ENCODE measurements at regions not wholly inside any gene's neighbourhood (a gene's known extent, or its start where the extent isn't known, plus 50 kb on each side); places are given as distances from the start of the nearest gene placed in this dataset.

DNA sequence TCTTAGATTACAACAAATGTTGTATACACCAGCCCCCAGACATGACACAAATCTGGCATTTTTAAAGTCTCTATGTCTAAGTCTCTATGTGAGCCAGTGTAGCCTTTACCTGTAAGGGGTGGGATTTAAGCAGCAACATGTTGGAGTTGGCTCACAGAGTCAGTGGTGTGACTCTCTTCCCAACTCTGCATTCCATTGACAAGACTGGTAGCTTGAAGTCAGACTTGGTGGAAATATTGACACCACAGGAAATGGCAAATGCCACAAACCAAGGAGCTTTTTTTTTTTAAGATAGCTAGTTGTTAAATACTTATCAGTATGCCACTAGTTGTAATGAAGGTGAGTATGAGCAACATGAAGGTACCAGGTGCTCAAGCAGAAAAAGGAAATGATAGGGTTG lies 103.1 kb upstream of the SMLR1 start:
- FAIRE-seq (no peak), DNase-seq (ENCODE audit: extremely low read depth in 1 of 4, low spot score in 3 of 4) (no peak), ATAC-seq (no peak)
- no TSS peak for BruUV-seq (replicated peaks)
- CTCF ChIA-PET (ENCODE audit: low intra/inter-chr PET ratio), result no interaction called here
- Histone ChIP-seq H3K4me2 (ENCODE audit: insufficient read depth, low read length) (no peak overlapping the region), H3K27me3 (ENCODE audit: control insufficient read depth in 2 of 2, insufficient read depth in 2 of 2, low read length in 2 of 2) (no peaks in the 10 kb centered on the region), H3K36me3 (ENCODE audit: control insufficient read depth, insufficient read depth, low read length) (no peaks in the 10 kb centered on the region), H3K9me1 (ENCODE audit: control insufficient read depth, insufficient read depth, low read length) (no peaks in the 10 kb centered on the region), H3K79me2 (ENCODE audit: control insufficient read depth, insufficient read depth, low read length) (no peaks in the 10 kb centered on the region), H3K4me3 (no peak overlapping the region), H3K4me1 (replicated peaks in 1 of 2; ENCODE audit: control insufficient read depth in 2 of 2, insufficient read depth in 2 of 2, low read length in 2 of 2) (no peaks in the 10 kb centered on the region), H3K27ac (ENCODE audit: extremely low read depth, low read depth, low read length) (no peak overlapping the region), H4K20me1 (replicated peaks; ENCODE audit: control insufficient read depth, insufficient read depth, low read length) (no peaks in the 10 kb centered on the region), H2AFZ (ENCODE audit: low read depth, low read length) (no peak overlapping the region), H3K9me3 (replicated peaks; ENCODE audit: control insufficient read depth, insufficient read depth, low read depth, low read length) (no peaks in the 10 kb centered on the region), H3K9ac (ENCODE audit: insufficient read depth in 1 of 2, low read depth in 2 of 2, low read length in 2 of 2) (no peak overlapping the region)
- TF ChIP-seq, protein P1, sequence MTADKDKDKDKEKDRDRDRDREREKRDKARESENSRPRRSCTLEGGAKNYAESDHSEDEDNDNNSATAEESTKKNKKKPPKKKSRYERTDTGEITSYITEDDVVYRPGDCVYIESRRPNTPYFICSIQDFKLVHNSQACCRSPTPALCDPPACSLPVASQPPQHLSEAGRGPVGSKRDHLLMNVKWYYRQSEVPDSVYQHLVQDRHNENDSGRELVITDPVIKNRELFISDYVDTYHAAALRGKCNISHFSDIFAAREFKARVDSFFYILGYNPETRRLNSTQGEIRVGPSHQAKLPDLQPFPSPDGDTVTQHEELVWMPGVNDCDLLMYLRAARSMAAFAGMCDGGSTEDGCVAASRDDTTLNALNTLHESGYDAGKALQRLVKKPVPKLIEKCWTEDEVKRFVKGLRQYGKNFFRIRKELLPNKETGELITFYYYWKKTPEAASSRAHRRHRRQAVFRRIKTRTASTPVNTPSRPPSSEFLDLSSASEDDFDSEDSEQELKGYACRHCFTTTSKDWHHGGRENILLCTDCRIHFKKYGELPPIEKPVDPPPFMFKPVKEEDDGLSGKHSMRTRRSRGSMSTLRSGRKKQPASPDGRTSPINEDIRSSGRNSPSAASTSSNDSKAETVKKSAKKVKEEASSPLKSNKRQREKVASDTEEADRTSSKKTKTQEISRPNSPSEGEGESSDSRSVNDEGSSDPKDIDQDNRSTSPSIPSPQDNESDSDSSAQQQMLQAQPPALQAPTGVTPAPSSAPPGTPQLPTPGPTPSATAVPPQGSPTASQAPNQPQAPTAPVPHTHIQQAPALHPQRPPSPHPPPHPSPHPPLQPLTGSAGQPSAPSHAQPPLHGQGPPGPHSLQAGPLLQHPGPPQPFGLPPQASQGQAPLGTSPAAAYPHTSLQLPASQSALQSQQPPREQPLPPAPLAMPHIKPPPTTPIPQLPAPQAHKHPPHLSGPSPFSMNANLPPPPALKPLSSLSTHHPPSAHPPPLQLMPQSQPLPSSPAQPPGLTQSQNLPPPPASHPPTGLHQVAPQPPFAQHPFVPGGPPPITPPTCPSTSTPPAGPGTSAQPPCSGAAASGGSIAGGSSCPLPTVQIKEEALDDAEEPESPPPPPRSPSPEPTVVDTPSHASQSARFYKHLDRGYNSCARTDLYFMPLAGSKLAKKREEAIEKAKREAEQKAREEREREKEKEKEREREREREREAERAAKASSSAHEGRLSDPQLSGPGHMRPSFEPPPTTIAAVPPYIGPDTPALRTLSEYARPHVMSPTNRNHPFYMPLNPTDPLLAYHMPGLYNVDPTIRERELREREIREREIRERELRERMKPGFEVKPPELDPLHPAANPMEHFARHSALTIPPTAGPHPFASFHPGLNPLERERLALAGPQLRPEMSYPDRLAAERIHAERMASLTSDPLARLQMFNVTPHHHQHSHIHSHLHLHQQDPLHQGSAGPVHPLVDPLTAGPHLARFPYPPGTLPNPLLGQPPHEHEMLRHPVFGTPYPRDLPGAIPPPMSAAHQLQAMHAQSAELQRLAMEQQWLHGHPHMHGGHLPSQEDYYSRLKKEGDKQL (CRISPR knock-in tag; IDR thresholded peaks at IDR 0.05; ENCODE audit: borderline replicate concordance), result no peak
- TF ChIP-seq ZNF77 (CRISPR knock-in tag; IDR thresholded peaks at IDR 0.05) (no peak), TSC22D4 (tag; IDR thresholded peaks at IDR 0.05) (no peak), NFYB (IDR thresholded peaks at IDR 0.05; ENCODE audit: extremely low read depth, insufficient read length) (no peak), SMARCC2 (IDR thresholded peaks at IDR 0.05; ENCODE audit: low read depth) (no peak), DDX20 (tag; IDR thresholded peaks at IDR 0.05; ENCODE audit: low read depth) (no peak), MED1 (CRISPR knock-in tag; IDR thresholded peaks at IDR 0.05; ENCODE audit: borderline replicate concordance) (no peak)
- TF ChIP-seq, protein P2, sequence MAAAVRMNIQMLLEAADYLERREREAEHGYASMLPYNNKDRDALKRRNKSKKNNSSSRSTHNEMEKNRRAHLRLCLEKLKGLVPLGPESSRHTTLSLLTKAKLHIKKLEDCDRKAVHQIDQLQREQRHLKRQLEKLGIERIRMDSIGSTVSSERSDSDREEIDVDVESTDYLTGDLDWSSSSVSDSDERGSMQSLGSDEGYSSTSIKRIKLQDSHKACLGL (CRISPR knock-in tag; IDR thresholded peaks at IDR 0.05; ENCODE audit: borderline replicate concordance, poor library complexity, severe bottlenecking), result no peak
- intact Hi-C loops (cut with micrococcal nuclease), result no loop called here
- in situ Hi-C loops (cut with MboI), result no loop called here
- POLR2A ChIA-PET, result interaction anchor here (0.8 kb wide), 1 partner anchor 10 kb away, joined by 3 read pairs; no protein-coding TSS in a partner anchor
